NCI-H2107 (cell line): ENCODE measurements at regions not wholly inside any gene's neighbourhood (a gene's known extent, or its start where the extent isn't known, plus 50 kb on each side); places are given as distances from the start of the nearest gene placed in this dataset.
"Not testable (repeated sequence)": the region's sequence is repeated elsewhere in the genome, so short reads cannot be mapped to it uniquely, and the experiment has no call there.

ENCODE experiments used
- DNase-seq: peaks from one replicate; lab custom pipeline; 2025; lab: John Stamatoyannopoulos, UW

DNA sequence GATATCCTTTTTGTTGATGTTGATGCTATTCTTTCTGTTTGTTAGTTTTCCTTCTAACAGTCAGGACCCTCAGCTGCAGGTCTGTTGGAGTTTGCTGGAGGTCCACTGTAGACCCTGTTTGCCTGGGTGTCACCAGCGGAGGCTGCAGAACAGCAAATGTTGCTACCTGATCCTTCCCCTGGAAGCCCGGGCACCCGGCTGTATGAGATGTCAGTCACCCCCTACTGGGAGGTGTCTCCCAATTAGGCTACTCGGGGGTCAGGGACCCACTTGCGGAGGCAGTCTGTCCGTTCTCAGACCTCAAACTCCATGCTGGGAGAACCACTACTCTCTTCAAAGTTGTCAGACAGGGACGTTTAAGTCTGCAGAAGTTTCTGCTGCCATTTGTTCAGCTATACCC lies 383.4 kb downstream of the HLX start:
- DNase-seq = not testable (repeated sequence)

DNA sequence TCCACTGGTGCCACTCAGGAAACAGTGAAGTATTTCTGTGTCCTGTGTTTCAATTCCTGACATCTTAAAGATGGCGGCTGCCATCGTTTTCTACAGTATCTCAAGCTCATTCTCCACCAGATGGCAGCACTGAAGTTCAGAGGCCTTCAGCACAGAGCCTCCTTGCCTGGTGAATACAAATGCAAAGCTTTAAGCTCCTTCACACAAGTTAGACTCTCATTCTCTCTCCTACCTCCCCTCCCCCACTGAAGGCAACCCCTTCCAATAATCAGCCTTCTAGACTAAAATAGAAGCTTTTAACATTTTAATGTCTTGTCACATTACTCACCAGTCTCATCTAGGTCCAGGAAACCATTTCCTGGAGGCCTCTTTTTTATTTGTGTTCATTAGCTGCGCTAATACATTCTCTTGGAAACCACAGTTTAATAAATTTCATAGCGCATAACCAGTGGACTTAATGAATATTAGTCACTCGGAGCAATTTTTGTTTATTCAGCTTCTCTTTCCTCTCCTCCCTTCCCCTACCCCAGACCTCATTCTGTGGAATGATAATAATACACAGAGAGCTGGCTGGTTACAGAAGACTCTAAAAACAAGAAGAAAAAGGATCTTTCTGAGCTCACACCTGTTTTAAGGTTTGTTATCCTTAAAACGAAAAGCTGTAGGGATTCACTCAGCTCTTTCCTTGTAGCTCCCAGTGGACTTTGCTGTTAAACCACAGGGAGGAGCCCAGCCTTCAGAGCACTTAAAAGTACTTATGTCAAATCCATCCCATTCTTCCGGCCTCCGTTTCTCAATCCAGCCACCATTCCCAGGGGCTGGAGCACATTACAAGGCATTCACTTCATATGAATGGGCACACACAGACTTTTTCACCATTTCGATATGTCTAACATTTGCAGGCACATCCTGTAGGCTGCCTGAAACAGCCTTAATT lies 384.9 kb downstream of the HLX start:
- peak; percentile 84 for DNase-seq

DNA sequence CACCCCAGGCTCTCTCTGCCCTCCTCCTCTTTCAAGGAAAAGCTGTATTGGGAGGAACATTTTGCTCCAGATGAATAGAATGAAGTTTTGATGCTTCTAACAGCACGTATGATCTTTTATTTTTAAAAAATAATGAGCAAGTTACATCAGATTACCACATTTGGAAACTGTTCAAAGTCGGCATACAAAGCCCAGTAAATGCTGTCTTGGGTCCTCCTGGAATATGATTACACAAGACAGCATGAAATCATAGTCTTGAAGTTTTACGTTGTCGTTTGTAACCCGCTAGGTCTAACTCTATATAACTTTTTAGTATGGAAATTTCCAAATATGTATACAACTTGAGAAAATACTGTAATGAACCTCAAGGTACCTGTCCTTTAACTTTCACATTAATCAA lies 385.6 kb downstream of the HLX start:
- DNase-seq = no peak

DNA sequence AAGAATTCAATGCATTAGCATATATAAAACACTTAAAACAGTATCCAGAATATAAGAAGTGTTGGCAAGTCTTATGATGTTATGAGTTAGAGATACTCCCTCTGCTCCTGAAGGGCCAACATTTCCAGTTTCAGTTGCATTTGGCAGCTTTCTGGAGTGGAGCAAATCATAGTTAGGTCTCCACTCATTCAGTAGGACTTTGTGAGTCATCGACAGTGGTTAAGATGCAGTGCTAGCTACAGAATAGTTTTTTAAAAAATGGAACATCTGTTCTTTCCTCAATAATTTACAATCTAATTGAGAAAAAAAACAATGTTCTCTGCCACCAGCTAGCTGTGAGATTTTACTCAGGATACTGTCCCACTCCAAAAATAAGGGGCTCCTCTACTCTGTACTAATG lies 389.1 kb downstream of the HLX start:
- DNase-seq = no peak

DNA sequence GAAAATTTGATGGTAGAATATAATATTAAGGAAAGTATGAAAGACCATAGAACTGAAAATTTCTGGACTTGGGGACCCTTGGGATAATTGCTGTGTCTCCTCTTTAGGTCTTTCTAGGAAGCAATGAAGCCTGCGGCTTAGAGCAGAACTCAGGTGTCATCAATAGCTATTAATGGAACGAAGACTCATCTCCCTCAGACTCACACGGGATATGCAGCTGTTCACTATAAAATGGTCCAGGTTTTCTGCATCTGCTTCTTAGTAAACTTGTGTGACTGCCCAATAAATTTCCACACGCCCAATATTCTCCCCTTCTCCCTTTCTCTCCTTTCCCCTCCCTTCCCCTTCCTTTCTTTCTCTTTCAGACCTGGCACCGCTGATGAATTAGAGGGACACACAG lies 392.5 kb downstream of the HLX start:
- no peak for DNase-seq

DNA sequence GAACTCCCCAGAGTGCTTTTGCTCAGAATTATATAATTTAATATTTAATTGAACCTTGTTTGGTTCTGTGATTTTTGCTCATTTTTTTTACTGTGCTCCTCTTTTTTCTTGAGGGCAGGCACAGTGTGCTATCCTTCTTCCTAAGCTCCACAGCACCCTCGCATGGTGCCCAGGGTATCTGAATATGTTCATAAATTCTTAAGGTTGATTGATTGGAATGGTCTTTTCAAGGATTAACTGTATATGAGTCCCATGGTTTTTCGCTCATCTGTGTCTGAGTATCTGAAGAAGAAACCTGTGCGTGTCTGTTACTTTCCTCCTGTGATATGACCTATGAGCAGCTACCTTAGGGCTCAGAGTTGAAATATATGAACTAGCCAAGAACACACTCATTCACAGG lies 393.7 kb downstream of the HLX start:
- no peak for DNase-seq

DNA sequence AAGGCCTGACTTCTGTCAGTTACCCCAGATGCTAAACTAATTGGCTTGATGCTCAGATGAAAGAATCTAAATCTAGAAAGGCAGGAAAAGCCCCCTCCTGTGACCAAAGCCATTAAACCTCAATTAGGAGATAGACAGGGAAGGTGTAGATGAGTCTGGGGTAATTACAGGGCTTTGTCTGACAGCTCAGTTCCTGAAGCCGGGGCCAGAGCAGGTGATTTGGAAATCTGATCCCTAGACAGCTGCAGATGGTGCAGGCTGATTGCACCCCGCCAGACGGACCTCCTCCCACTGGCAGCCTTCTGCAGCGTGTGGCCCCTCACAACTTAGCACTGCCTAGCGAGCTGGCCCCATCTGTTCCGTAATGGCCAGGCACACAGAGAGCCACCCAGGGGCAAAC lies 395.1 kb downstream of the HLX start:
- peak; percentile 72 for DNase-seq

DNA sequence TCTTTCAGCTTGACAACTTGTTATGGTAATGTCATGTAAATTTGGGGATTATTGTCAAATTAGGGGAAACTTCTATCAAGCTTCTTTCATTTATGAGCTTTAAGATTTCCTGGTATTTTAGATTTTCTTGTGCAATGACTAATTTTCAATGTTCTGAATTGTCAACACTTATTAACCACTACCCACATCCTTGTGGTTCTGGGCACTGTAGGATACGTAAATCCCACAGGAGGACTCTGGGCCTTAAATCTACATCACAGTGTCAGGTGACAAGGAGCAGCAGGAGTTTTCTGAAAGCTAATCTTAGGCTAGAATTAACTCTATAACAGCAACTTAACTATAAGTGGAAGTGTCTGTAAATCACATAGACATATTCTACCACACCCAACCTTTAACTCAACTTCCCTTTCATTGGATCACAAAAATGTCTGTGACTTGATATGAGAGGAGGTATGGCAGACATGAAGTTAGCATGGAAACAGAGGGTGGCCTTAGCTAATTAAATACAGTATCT lies 397.7 kb downstream of the HLX start:
- peak; percentile 35 for DNase-seq

DNA sequence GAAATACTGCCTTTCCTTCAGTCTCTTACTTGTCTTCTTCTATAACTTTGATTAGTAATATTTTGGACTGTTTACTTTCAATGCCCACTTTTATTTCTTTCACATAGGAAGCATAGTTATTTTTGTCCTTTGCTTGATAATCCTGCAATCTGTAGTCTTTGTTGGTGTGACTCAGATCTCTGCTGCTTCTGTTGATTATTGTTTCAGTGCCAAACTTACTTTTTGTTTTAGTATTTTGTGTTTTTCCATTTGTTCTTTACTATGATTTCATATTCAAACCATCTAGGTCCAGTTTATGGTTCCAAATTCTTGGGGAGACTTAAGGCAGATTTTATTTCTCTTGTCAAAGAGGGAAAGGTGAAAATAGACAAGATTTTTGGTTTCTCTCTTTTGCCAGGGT lies 399.9 kb downstream of the HLX start:
- no peak for DNase-seq

DNA sequence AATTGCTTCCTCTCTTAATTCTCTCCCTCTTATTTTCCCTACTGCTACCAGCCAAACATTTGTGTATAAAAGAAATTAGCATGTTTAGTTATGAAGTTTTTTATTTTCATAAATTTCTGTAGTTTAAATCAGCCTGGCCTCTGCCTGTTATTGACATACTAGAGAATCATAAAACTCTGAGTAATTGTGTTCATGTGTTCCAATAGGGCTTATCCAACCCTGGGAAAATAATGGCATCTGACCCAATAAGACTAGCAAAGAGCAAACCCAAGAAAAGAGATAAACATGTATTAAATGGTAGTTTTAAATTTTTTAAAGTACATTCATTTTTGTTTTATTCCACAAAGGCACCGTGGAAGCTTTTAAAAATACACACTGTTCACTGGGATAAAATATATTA lies 404.3 kb downstream of the HLX start:
- no peak for DNase-seq

DNA sequence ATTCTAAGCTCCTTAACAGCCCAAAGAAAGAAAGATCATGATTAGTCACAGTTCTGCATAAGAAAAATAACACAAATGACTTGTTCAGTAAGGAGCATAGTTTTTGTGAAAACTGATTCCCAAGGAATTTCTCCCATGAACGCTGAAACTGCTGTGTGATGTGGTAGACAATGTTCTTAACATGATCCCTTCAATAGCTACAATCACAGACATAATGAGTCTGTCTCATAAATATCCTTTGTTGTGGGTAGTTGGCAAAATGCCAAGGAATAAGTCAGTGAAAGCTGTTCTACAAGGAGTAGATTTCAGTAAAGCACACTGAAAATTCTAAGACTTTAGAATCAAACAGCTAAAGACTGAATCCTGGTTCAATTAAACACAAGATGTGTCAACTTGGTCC lies 404.8 kb downstream of the HLX start:
- no peak for DNase-seq

DNA sequence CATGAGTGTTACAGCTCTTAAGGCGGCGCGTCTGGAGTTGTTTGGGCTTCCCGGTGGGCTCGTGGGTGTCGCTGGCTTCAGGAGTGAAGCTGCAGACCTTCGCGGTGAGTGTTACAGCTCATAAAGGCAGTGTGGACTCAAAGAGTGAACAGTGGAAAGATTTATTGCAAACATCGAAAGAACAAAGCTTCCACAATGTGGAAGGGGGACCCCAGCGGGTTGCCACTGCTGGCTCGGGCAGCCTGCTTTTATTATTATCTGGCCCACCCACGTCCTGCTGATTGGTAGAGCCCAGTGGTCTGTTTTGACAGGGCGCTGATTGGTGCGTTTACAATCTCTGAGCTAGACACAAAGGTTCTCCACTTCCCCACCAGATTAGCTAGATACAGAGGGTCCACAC lies 405.7 kb downstream of the HLX start:
- DNase-seq = not testable (repeated sequence)

DNA sequence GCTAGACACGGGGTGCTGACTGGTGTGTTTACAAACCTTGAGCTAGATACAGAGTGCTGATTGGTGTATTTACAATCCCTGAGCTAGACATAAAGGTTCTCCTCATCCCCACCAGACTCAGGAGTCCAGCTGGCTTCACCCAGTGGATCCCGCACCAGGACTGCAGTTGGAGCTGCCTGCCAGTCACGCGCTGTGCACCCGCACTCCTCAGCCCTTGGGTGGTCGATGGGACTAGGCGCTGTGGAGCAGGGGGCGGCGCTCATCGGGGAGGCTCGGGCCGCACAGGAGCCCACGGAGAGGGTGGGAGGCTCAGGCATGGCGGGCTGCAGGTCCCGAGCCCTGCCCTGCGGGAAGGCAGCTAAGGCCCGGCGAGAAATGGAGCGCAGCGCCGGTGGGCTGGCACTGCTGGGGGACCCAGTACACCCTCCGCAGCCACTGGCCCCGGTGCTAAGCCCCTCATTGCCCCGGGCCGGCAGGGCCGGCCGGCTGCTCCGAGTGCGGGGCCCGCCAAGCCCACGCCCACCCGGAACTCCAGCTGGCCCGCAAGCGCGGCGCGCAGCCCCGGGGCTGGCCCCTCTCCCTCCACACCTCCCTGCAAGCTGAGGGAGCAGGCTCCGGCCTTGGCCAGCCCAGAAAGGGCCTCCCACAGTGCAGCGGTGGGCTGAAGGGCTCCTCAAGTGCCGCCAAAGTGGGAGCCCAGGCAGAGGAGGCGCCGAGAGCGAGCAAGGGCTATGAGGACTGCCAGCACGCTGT lies 406.4 kb downstream of the HLX start:
- not testable (repeated sequence) for DNase-seq

DNA sequence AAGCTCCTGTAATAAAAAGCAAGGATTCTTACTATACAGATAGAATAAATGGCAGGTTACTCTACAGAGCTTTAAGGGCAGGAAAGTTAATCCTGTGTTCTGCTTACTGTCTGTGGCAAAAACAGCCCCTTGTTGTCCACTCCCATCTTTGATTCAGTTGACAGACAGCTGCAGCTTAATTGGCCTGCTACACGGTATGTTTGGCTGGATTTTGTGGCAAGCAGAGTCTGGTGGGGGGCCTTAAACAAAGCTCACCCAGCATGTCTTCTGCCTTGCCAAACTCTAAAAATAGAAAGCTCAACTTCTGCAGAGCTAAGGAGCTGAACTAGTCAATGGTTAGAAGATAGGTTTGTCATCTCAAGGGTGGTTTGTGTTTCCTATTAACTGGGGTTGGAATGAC lies 407.2 kb downstream of the HLX start:
- DNase-seq = no peak

DNA sequence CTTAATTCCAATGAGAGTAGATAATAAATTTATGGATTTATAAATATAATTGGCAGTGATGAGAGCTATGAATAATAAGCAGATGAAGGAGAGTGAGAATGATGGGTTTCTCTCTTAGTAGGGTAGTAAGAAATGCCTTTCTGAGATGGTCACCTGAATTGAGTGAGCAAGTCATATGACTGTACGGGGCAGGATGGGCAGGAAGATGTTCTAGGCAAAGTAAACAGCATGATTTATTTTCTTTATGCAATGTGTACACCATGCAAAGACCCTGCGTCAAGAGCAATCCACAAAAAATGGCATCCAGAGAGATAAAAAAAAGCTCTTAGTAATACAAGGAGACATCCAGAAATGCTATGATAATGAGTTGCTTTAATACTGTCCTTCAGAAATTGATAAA lies 409.9 kb downstream of the HLX start:
- no peak for DNase-seq

DNA sequence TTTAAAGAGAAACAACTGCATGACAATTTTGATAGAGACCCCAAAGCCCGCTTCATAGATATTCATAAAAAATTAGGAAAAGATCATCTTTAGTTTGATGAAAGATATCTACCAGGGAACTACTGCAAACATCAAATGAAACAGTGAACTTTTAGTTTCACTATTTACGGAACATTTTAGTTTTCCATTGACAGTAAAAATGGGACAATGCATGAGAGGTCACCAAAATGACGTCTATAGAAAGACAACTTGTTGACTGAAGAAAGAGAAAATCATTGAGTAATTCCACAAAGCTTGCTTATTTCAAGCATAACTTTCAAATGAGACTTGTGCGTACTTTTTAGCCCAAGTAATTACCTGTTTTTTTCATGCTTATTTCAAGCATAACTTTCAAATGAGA lies 411.4 kb downstream of the HLX start:
- no peak for DNase-seq

DNA sequence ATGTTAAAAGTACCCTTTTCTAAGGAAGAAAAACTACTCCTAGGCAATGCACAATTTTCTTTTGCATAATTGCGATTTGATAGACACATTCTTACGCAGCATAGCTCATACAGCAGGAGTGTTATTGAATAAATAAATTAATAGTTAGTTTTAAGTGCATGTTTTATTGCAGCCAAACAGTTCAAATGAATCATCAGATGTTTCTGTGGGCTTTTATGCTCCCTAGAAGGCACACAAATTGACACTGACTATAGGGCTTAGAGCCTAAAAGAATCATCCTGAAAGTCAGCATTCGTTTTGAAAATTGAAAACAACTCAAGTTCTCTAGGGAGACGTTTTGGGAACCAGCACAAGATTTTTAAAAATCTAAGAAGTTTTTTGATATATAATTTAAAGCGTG lies 411.9 kb downstream of the HLX start:
- no peak for DNase-seq

DNA sequence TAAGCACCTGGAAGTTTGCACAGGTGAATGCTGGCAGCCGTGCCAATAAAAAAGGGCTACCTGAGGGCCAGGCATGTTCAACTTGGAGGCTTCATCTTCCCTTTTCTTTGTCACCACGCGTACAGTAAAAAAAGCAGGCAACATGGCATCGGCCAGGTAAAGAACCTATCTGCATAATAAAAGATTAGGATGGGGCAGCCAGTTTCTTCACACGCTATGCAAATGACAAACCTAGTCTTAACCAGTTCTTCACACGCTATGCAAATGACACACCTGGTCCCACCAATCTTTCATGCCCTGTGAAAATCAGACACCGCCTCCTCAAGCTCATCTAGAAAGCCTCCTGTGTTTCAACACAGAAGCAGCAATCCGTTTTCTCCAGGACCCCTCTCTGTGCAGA lies 413.4 kb downstream of the HLX start:
- no peak for DNase-seq

DNA sequence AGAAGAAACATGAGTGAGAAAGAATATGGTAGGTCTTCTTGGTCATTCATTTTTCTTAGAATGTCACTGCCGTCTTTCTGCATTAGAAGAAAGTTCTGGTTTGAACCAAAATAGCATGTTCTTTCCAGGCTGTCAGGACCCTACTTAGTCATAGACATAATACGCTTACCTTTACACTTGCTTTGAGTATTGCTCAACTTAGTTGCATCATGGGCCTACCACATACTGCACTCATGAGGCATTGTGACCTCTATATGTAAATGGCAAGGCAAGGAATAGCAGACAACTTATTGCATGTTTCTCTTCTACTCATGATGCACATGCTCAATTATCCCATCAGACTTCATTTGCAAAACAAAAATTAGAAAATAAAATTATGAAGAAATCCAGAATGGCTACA lies 415.0 kb downstream of the HLX start:
- DNase-seq = no peak

DNA sequence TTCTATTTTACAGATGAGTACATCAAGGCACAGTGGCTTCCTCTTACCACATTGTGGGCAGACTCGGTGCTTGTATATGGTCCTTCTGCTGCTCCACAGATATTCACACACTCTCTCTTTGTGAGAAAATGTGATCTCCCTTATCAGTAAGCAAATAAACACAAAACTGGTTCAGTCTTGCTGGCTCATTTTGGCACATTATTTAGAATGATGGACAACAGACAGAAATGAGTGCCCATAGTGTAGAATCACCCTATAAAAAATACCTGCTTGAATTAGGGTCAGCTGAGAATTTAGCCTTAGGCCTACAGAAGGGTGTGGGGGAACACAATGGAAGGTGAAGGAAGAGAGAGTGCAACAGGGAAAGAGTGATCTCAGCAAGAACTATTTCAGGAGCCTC lies 423.1 kb downstream of the HLX start:
- DNase-seq = no peak

DNA sequence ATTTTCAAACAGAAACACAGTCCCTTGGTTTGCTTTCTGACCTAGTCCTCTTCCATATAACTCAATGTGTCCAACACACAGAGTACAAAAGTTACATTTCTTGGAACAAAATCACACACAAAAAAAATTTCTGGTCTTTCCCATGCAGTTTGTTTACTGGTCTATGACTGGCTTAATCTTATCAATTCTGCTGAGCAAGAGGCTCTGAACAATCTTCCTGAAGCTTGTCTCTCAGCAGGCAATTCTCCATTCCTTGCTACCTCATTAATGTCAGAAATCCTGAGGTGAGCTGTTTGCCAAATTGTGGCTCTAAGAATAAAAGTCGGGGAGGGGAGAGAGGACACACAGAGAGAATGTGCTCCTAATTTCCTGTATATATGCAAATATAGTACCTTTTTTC lies 423.6 kb downstream of the HLX start:
- no peak for DNase-seq

DNA sequence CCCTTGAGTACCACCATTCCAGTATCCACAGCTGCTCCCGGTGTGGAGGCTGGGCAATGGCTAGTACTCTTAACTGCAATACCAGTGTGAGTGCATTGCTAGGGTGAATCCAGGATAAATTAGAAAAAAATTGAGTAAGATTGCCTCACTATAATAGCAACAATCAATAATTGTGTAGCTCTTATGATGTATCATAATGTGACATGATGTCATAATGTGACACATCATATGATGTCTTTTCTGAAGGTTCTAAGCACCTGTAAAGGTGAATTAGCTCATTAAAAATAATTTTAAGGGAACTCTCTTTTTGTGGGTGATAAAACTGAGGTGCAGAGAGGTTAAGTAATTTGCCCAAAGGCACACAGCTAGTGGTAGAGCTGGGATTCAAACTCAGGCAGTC lies 424.4 kb downstream of the HLX start:
- no peak for DNase-seq

DNA sequence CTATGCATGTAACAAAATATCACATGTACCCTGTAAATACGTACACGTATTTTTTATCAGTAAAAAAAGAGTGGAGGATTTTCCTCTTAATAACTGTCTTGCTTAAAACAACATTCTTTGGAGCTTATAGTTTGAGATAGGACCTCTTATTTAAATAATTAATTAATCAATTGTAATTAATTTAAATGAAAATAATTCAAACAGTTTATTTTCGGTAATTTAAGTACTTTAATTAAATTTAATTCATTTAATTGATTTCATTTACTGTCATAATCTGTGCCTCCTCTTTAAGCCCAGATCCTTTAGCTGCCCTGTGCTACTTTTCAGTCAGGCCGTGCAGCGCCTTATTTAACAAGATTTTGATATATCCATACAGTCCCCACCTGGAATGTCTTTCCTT lies 427.0 kb downstream of the HLX start:
- no peak for DNase-seq
